Heart left ventricle (tissue), 16 donors: ENCODE measurements at regions not wholly inside any gene's neighbourhood (a gene's known extent, or its start where the extent isn't known, plus 50 kb on each side); places are given as distances from the start of the nearest gene placed in this dataset.

Experiments
- ATAC-seq, 4 donors: fragments of 200-7000 bp; cut with Tn5 transposase; one replicate each; pipeline ENCODE4 v1.9.1; 2020 to 2022; ENCODE audit warnings: moderate library complexity in 4 of 4, mild to moderate bottlenecking in 3 of 4, moderate number of reproducible peaks in 1 of 4
- DNase-seq, 5 donors: peaks; one replicate each; pipeline ENCODE4 v3.0.0-alpha.2; 2020
- H3K27ac ChIP-seq, 12 donors: fragments of 200-600 bp; sonication (generic) in 4 of 12; one replicate each; pipeline versions ENCODE4 v1.5.0 to v1.8.0; 2016 to 2022; ENCODE audit warnings: mild to moderate bottlenecking in 2 of 12
- H3K27me3 ChIP-seq, 9 donors: fragments of 200-600 bp; sonication (generic) in 2 of 9; one replicate each; pipeline versions ENCODE4 v1.5.1 to v1.8.0; 2016 to 2022; ENCODE audit warnings: mild to moderate bottlenecking in 3 of 9
- H3K36me3 ChIP-seq, 9 donors: fragments of 200-600 bp; sonication (generic) in 2 of 9; one replicate each; pipeline versions ENCODE4 v1.5.0 to v1.8.0; 2018 to 2022; ENCODE audit warnings: mild to moderate bottlenecking in 2 of 9
- H3K4me1 ChIP-seq, 12 donors: fragments of 200-600 bp; sonication (generic) in 4 of 12; one replicate each; pipeline versions ENCODE4 v1.5.0 to v1.8.0; 2016 to 2022; ENCODE audit warnings: mild to moderate bottlenecking in 3 of 12
- H3K4me3 ChIP-seq, 12 donors: fragments of 200-600 bp; sonication (generic) in 4 of 12; one replicate each; pipeline versions ENCODE4 v1.5.0 to v1.8.0; 2017 to 2022; ENCODE audit warnings: mild to moderate bottlenecking in 9 of 12, moderate library complexity in 4 of 12
- H3K9me3 ChIP-seq, 12 donors: fragments of 200-600 bp; sonication (generic) in 4 of 12; one replicate each; pipeline versions ENCODE4 v1.5.0 to v1.8.0; 2016 to 2022; ENCODE audit warnings: mild to moderate bottlenecking in 1 of 12
- POLR2A ChIP-seq, 2 donors: fragments of 450-650 bp; IDR thresholded peaks; one replicate each; pipeline ENCODE4 v1.6.1; 2017; ENCODE audit warnings: antibody characterized with exemption in 2 of 2, mild to moderate bottlenecking in 2 of 2, moderate library complexity in 2 of 2
- WGBS, 4 donors: extraction: QIAGEN DNeasy Blood & Tissue Kit in 2 of 4; methylation state at CpG; one replicate each; pipeline versions ENCODE4 v1.1.5 to v1.1.7; 2013 to 2018; 5-methylcytosine and 5-hydroxymethylcytosine counted together
- intact Hi-C, 10 donors: fragments of 100-400 bp; cut with DNase I; formaldehyde crosslinking; loops; one replicate each; pipeline versions ENCODE4 v1.11.1 to v1.14.2; 2022
- TF ChIP-seq, protein P1 (sequence below), 12 donors: fragments of 200-600 bp; sonication (generic) in 4 of 12; IDR thresholded peaks; one replicate each; pipeline versions ENCODE4 v1.5.0 to v1.8.0; 2018 to 2022; ENCODE audit warnings: antibody characterized with exemption in 12 of 12, mild to moderate bottlenecking in 5 of 12
- donor health status: ischemic (EF 13 %, LVEDD 7.1; RV severe dilation, severe dysfunction).
- donor health status: healthy with polysubstance abuse.
- donor health status: DM: no; HTN: yes; CAD: no.
- donor health status: DM: no; HTN: no; CAD: no.
- donor health status: ischemic (EF 25% LVEDD 6.9; RV normal size, moderate dysfunction).
- donor health status: ischemic (EF 25% LVEDD 5.7; RV mildly dilated, moderate dysfunction).
- donor health status: healthy.
- donor health status: DM: yes; HTN: yes; CAD: no.
- donor health status: ischemic (EF 35%, LVEDD 5.7; RV mildly dilated, moderate dysfunction).
- donor health status: nonischemic (EF 11% LVEDD 7.7; RV severe dilation, severe dysfunction).
- donor health status: DM: yes; HTN: yes; CAD: no.
- donor health status: PGD.
- donor health status: ischemic (EF 29% LVEDD 5.4; RV normal size, mild dysfunction).
- donor health status: nonischemic (EF 23%, LVEDD 6.1; RV moderate dilation, normal function).

GRCh38 chr5:164170814-164171213, 665.4 kb downstream of the MAT2B start:
- 70 to 77% (median 71%) methylated on average over 5 of the region's 5 CpGs for WGBS, 4 donors
- no peak for ATAC-seq
- H3K36me3 ChIP-seq: no peaks in the 10 kb centered on the region

GRCh38 chr5:164175083-164175482, 669.7 kb downstream of the MAT2B start:
- ATAC-seq: no peak
- Histone ChIP-seq H3K36me3 (no peaks in the 10 kb centered on the region), H3K27me3 (no peaks in the 10 kb centered on the region), H3K9me3 (no peaks in the 10 kb centered on the region), H3K4me1 (no peaks in the 10 kb centered on the region), H3K27ac (no peak overlapping the region), H3K4me3 (no peak overlapping the region)
- intact Hi-C loops: no loop called here
- no peak for TF ChIP-seq POLR2A (IDR thresholded peaks at IDR 0.05)
- no peak for DNase-seq
- WGBS, 4 donors: 70 to 80% (median 72%) methylated on average over 2 of the region's 2 CpGs

More at GRCh38 chr5:164170814-164171213, 665.4 kb downstream of the MAT2B start:
- intact Hi-C loops: no loop called here
- Histone ChIP-seq H3K27ac (no peak overlapping the region), H3K27me3 (no peaks in the 10 kb centered on the region), H3K4me1 (no peaks in the 10 kb centered on the region), H3K9me3 (no peaks in the 10 kb centered on the region), H3K4me3 (no peak overlapping the region)
- DNase-seq: no peak
- no peak for TF ChIP-seq POLR2A (IDR thresholded peaks at IDR 0.05)
- TF ChIP-seq, protein P1, sequence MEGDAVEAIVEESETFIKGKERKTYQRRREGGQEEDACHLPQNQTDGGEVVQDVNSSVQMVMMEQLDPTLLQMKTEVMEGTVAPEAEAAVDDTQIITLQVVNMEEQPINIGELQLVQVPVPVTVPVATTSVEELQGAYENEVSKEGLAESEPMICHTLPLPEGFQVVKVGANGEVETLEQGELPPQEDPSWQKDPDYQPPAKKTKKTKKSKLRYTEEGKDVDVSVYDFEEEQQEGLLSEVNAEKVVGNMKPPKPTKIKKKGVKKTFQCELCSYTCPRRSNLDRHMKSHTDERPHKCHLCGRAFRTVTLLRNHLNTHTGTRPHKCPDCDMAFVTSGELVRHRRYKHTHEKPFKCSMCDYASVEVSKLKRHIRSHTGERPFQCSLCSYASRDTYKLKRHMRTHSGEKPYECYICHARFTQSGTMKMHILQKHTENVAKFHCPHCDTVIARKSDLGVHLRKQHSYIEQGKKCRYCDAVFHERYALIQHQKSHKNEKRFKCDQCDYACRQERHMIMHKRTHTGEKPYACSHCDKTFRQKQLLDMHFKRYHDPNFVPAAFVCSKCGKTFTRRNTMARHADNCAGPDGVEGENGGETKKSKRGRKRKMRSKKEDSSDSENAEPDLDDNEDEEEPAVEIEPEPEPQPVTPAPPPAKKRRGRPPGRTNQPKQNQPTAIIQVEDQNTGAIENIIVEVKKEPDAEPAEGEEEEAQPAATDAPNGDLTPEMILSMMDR (IDR thresholded peaks at IDR 0.05): no peak

GRCh38 chr5:164179406-164179805, 674.0 kb downstream of the MAT2B start:
- ATAC-seq: no peak
- intact Hi-C loops: no loop called here

DNA sequence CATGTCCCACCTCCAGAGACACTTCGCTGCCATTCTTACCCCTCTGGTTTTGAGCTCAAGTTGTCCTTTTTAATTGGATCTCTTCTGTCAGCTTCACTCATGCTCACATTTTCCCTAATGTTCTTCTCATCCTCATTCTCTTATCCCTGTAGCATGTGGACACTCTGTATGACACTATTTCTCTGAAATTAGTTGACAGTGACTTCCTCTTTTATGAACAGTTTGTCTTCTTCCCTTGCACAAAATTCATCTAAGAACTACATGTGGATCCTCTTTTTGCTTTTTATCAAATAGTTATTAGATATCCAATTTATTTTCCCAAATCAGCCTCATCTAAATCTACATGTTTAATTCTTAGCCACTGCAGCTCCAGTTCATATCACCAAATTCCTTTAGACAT, 676.2 kb downstream of the MAT2B start:
- no peak for TF ChIP-seq POLR2A (IDR thresholded peaks at IDR 0.05)
- TF ChIP-seq, protein P1 (IDR thresholded peaks at IDR 0.05): no peak
- Histone ChIP-seq H3K4me1 (no peaks in the 10 kb centered on the region), H3K4me3 (no peak overlapping the region), H3K27me3 (no peaks in the 10 kb centered on the region), H3K9me3 (no peaks in the 10 kb centered on the region), H3K36me3 (no peaks in the 10 kb centered on the region), H3K27ac (no peak overlapping the region)
- DNase-seq: no peak
- ATAC-seq: no peak
- 90 to 92% (median 90%) methylated on average over 1 of the region's 1 CpG for WGBS, 4 donors
- intact Hi-C loops: no loop called here

More at GRCh38 chr5:164179406-164179805, 674.0 kb downstream of the MAT2B start:
- Histone ChIP-seq H3K4me1 (no peaks in the 10 kb centered on the region), H3K9me3 (no peaks in the 10 kb centered on the region), H3K4me3 (no peak overlapping the region), H3K27ac (no peak overlapping the region), H3K36me3 (no peaks in the 10 kb centered on the region), H3K27me3 (no peaks in the 10 kb centered on the region)
- no peak for TF ChIP-seq POLR2A (IDR thresholded peaks at IDR 0.05)
- TF ChIP-seq, protein P1 (IDR thresholded peaks at IDR 0.05): no peak
- DNase-seq: no peak
- WGBS, 4 donors: 76 to 88% (median 85%) methylated on average over 2 of the region's 2 CpGs

- H3K4me1 ChIP-seq: peaks cover 0 to 7% (median 0%) of the 10 kb centered on the region in 12 donors
- no peak for TF ChIP-seq POLR2A (IDR thresholded peaks at IDR 0.05)
- TF ChIP-seq, protein P1 (IDR thresholded peaks at IDR 0.05): no peak
- no peaks in the 10 kb centered on the region for H3K27me3 ChIP-seq
- H3K27ac ChIP-seq: no peak overlapping the region
- H3K36me3 ChIP-seq: no peaks in the 10 kb centered on the region
- no peak overlapping the region for H3K4me3 ChIP-seq
- DNase-seq (no peak), ATAC-seq (no peak)
- H3K9me3 ChIP-seq: no peaks in the 10 kb centered on the region
- WGBS, 4 donors: 26 to 41% (median 33%) methylated on average over 3 of the region's 3 CpGs
- intact Hi-C loops: no loop called here
These were observed 678.7 kb downstream of the MAT2B start for GRCh38 chr5:164184158-164184557.
